Ascending aorta (tissue), 2 donors: ENCODE measurements at regions not wholly inside any gene's neighbourhood (a gene's known extent, or its start where the extent isn't known, plus 50 kb on each side); places are given as distances from the start of the nearest gene placed in this dataset.

ENCODE experiments used
- DNase-seq, 2 donors: peaks; one replicate each; pipeline ENCODE4 v3.0.0-alpha.2; 2019; ENCODE audit warnings: low spot score in 2 of 2
- H3K27ac ChIP-seq, 2 donors: fragments of 200-600 bp; sonication (generic); one replicate each; pipeline ENCODE4 v1.5.1; 2016 to 2017; ENCODE audit warnings: mild to moderate bottlenecking in 1 of 2
- H3K27me3 ChIP-seq: fragments of 200-600 bp; sonication (generic); one replicate; pipeline ENCODE4 v1.5.1; 2017
- H3K36me3 ChIP-seq, 2 donors: fragments of 200-600 bp; sonication (generic); one replicate each; pipeline ENCODE4 v1.5.1; 2016
- H3K4me1 ChIP-seq, 2 donors: fragments of 200-600 bp; sonication (generic); one replicate each; pipeline ENCODE4 v1.5.1; 2016 to 2017; ENCODE audit warnings: mild to moderate bottlenecking in 1 of 2
- H3K4me3 ChIP-seq, 2 donors: fragments of 200-600 bp; sonication (generic); one replicate each; pipeline ENCODE4 v1.5.1; 2016 to 2017; ENCODE audit warnings: mild to moderate bottlenecking in 1 of 2
- H3K9me3 ChIP-seq, 2 donors: fragments of 200-600 bp; sonication (generic); one replicate each; pipeline ENCODE4 v1.5.1; 2016
- CTCF ChIP-seq, 3 experiments: fragments of 200-600 bp in 2 of 3; fragments of 450-650 bp in 1 of 3; sonication (generic) in 2 of 3; IDR thresholded peaks; one replicate each; pipeline ENCODE4 v1.5.1; 2016 to 2019; ENCODE audit warnings: antibody characterized with exemption in 3 of 3, mild to moderate bottlenecking in 1 of 3, moderate library complexity in 1 of 3
- intact Hi-C: fragments of 100-400 bp; cut with DNase I; formaldehyde crosslinking; loops from one replicate; pipeline ENCODE4 v1.15.1; 2023

GRCh38 chr18:44198612-44199284 is 481.9 kb upstream of the SETBP1 start:
- TF ChIP-seq CTCF (IDR thresholded peaks at IDR 0.05) = no peak
- Histone ChIP-seq H3K27me3 (no peaks in the 10 kb centered on the region), H3K27ac (no peak overlapping the region), H3K4me1 (no peaks in the 10 kb centered on the region), H3K9me3 (no peaks in the 10 kb centered on the region), H3K36me3 (no peaks in the 10 kb centered on the region), H3K4me3 (no peak overlapping the region)
- DNase-seq = no peak
- intact Hi-C loops = no loop called here

GRCh38 chr18:44213293-44213692 is 467.4 kb upstream of the SETBP1 start:
- Histone ChIP-seq H3K36me3 (no peaks in the 10 kb centered on the region), H3K4me3 (no peak overlapping the region), H3K27me3 (no peaks in the 10 kb centered on the region), H3K9me3 (no peaks in the 10 kb centered on the region), H3K27ac (no peak overlapping the region), H3K4me1 (no peaks in the 10 kb centered on the region)
- intact Hi-C loops = no loop called here
- no peak for TF ChIP-seq CTCF (IDR thresholded peaks at IDR 0.05)
- no peak for DNase-seq

- no peak for DNase-seq
- Histone ChIP-seq H3K27ac (no peak overlapping the region), H3K4me1 (no peaks in the 10 kb centered on the region), H3K27me3 (no peaks in the 10 kb centered on the region), H3K9me3 (no peaks in the 10 kb centered on the region), H3K36me3 (no peaks in the 10 kb centered on the region), H3K4me3 (no peak overlapping the region)
- intact Hi-C loops = no loop called here
- TF ChIP-seq CTCF (IDR thresholded peaks at IDR 0.05) = no peak
Observed at GRCh38 chr18:44214396-44214795, 466.3 kb upstream of the SETBP1 start.

GRCh38 chr18:44216169-44216568 is 464.5 kb upstream of the SETBP1 start:
- no peaks in the 10 kb centered on the region for H3K36me3 ChIP-seq
- H3K27me3 ChIP-seq = no peaks in the 10 kb centered on the region
- intact Hi-C loops = no loop called here
- no peaks in the 10 kb centered on the region for H3K9me3 ChIP-seq
- DNase-seq = no peak
- no peak overlapping the region for H3K27ac ChIP-seq
- H3K4me1 ChIP-seq = no peaks in the 10 kb centered on the region
- no peak for TF ChIP-seq CTCF (IDR thresholded peaks at IDR 0.05)
- no peak overlapping the region for H3K4me3 ChIP-seq

GRCh38 chr18:44227501-44227900 is 453.2 kb upstream of the SETBP1 start:
- DNase-seq = no peak
- TF ChIP-seq CTCF (IDR thresholded peaks at IDR 0.05) = no peak
- no peaks in the 10 kb centered on the region for H3K9me3 ChIP-seq
- H3K4me1 ChIP-seq = peaks cover 0 to 7% of the 10 kb centered on the region in 2 donors
- no peaks in the 10 kb centered on the region for H3K36me3 ChIP-seq
- no peak overlapping the region for H3K4me3 ChIP-seq
- no peak overlapping the region for H3K27ac ChIP-seq
- intact Hi-C loops = loop anchor here (5.0 kb wide), 1 partner anchor 430 kb away; no protein-coding TSS in a partner anchor
- no peaks in the 10 kb centered on the region for H3K27me3 ChIP-seq
